ENCODE measurements at regions not wholly inside any gene's neighbourhood (a gene's known extent, or its start where the extent isn't known, plus 50 kb on each side); places are given as distances from the start of the nearest gene placed in this dataset.
"Not testable (repeated sequence)": the region's sequence is repeated elsewhere in the genome, so short reads cannot be mapped to it uniquely, and the experiment has no call there.

- TF ChIP-seq CTCF (IDR thresholded peaks at IDR 0.05; ENCODE audit: low read length) (no peak), EZH2 (optimal IDR thresholded peaks at IDR 0.05; ENCODE audit: low read depth, low read length) (no peak), EZH2phosphoT487 (IDR thresholded peaks at IDR 0.05; ENCODE audit: low read length) (no peak)
- Histone ChIP-seq H3K4me1 (ENCODE audit: low read length) (no peaks in the 10 kb centered on the region), H3K27ac (ENCODE audit: low read length) (no peak overlapping the region), H3K4me3 (ENCODE audit: low read length) (no peak overlapping the region), H2AFZ (ENCODE audit: low read length) (no peak overlapping the region), H4K20me1 (ENCODE audit: insufficient read depth, low read length) (no peaks in the 10 kb centered on the region), H3K36me3 (replicated peaks; ENCODE audit: insufficient read depth, low read length) (no peaks in the 10 kb centered on the region), H3K9me2 (replicated peaks; ENCODE audit: insufficient read depth, low read length) (no peaks in the 10 kb centered on the region), H3K27me3 (replicated peaks; ENCODE audit: insufficient read depth, low read length) (no peaks in the 10 kb centered on the region), H3K79me2 (ENCODE audit: low read length) (no peaks in the 10 kb centered on the region), H3K4me2 (ENCODE audit: low read depth, low read length) (no peak overlapping the region), H3K9me3 (replicated peaks; ENCODE audit: insufficient read depth, low read length) (no peaks in the 10 kb centered on the region), H3F3A (ENCODE audit: insufficient read depth, low read length) (no peaks in the 10 kb centered on the region), H3K9ac (ENCODE audit: low read length) (no peak overlapping the region)
- no peak for DNase-seq
These were observed 79.9 kb upstream of the AGR3 start for GRCh38 chr7:16961641-16962040.

- no peak overlapping the region for H3K4me3 ChIP-seq (ENCODE audit: low read length)
- no peaks in the 10 kb centered on the region for H3K27me3 ChIP-seq (replicated peaks; ENCODE audit: insufficient read depth, low read length)
- no peaks in the 10 kb centered on the region for H3K9me2 ChIP-seq (replicated peaks; ENCODE audit: insufficient read depth, low read length)
- no peaks in the 10 kb centered on the region for H3F3A ChIP-seq (ENCODE audit: insufficient read depth, low read length)
- no peak overlapping the region for H3K9ac ChIP-seq (ENCODE audit: low read length)
- no peaks in the 10 kb centered on the region for H3K36me3 ChIP-seq (replicated peaks; ENCODE audit: insufficient read depth, low read length)
- H3K27ac ChIP-seq (ENCODE audit: low read length), result no peak overlapping the region
- TF ChIP-seq EZH2 (optimal IDR thresholded peaks at IDR 0.05; ENCODE audit: low read depth, low read length), result no peak
- TF ChIP-seq EZH2phosphoT487 (IDR thresholded peaks at IDR 0.05; ENCODE audit: low read length), result no peak
- TF ChIP-seq CTCF (IDR thresholded peaks at IDR 0.05; ENCODE audit: low read length), result no peak
- H3K9me3 ChIP-seq (replicated peaks; ENCODE audit: insufficient read depth, low read length), result no peaks in the 10 kb centered on the region
- no peaks in the 10 kb centered on the region for H3K4me1 ChIP-seq (ENCODE audit: low read length)
- DNase-seq, result no peak
- H4K20me1 ChIP-seq (ENCODE audit: insufficient read depth, low read length), result no peaks in the 10 kb centered on the region
- H3K4me2 ChIP-seq (ENCODE audit: low read depth, low read length), result no peak overlapping the region
- H3K79me2 ChIP-seq (ENCODE audit: low read length), result no peaks in the 10 kb centered on the region
- no peak overlapping the region for H2AFZ ChIP-seq (ENCODE audit: low read length)
These were observed 81.3 kb upstream of the AGR3 start for GRCh38 chr7:16963044-16963443.

GRCh38 chr7:16965697-16966096 lies 83.9 kb upstream of the AGR3 start:
- not testable (repeated sequence) for H3K9ac ChIP-seq (ENCODE audit: low read length); H3K4me2 ChIP-seq (ENCODE audit: low read depth, low read length); H3K36me3 ChIP-seq (replicated peaks; ENCODE audit: insufficient read depth, low read length); H3K79me2 ChIP-seq (ENCODE audit: low read length); H3K27ac ChIP-seq (ENCODE audit: low read length); H3K27me3 ChIP-seq (replicated peaks; ENCODE audit: insufficient read depth, low read length); H3K9me3 ChIP-seq (replicated peaks; ENCODE audit: insufficient read depth, low read length); H2AFZ ChIP-seq (ENCODE audit: low read length); H3K4me1 ChIP-seq (ENCODE audit: low read length); H3F3A ChIP-seq (ENCODE audit: insufficient read depth, low read length); H3K9me2 ChIP-seq (replicated peaks; ENCODE audit: insufficient read depth, low read length); H3K4me3 ChIP-seq (ENCODE audit: low read length); DNase-seq; H4K20me1 ChIP-seq (ENCODE audit: insufficient read depth, low read length)

- no peak overlapping the region for H3K4me3 ChIP-seq (ENCODE audit: low read length)
- TF ChIP-seq CTCF (IDR thresholded peaks at IDR 0.05; ENCODE audit: low read length) (no peak), EZH2phosphoT487 (IDR thresholded peaks at IDR 0.05; ENCODE audit: low read length) (no peak), EZH2 (optimal IDR thresholded peaks at IDR 0.05; ENCODE audit: low read depth, low read length) (no peak)
- H3F3A ChIP-seq (ENCODE audit: insufficient read depth, low read length), result no peaks in the 10 kb centered on the region
- no peaks in the 10 kb centered on the region for H3K9me2 ChIP-seq (replicated peaks; ENCODE audit: insufficient read depth, low read length)
- no peak overlapping the region for H2AFZ ChIP-seq (ENCODE audit: low read length)
- no peak overlapping the region for H3K4me2 ChIP-seq (ENCODE audit: low read depth, low read length)
- no peaks in the 10 kb centered on the region for H3K4me1 ChIP-seq (ENCODE audit: low read length)
- no peaks in the 10 kb centered on the region for H3K79me2 ChIP-seq (ENCODE audit: low read length)
- H3K9me3 ChIP-seq (replicated peaks; ENCODE audit: insufficient read depth, low read length), result no peaks in the 10 kb centered on the region
- H4K20me1 ChIP-seq (ENCODE audit: insufficient read depth, low read length), result no peaks in the 10 kb centered on the region
- no peaks in the 10 kb centered on the region for H3K27me3 ChIP-seq (replicated peaks; ENCODE audit: insufficient read depth, low read length)
- no peak for DNase-seq
- H3K27ac ChIP-seq (ENCODE audit: low read length), result no peak overlapping the region
- H3K36me3 ChIP-seq (replicated peaks; ENCODE audit: insufficient read depth, low read length), result no peaks in the 10 kb centered on the region
- no peak overlapping the region for H3K9ac ChIP-seq (ENCODE audit: low read length)
These were observed 85.6 kb upstream of the AGR3 start for GRCh38 chr7:16967300-16967811.

All from MM.1S (cell line).